Central memory CD8-positive, alpha-beta T cell (primary cell): ENCODE measurements at regions not wholly inside any gene's neighbourhood (a gene's known extent, or its start where the extent isn't known, plus 50 kb on each side); places are given as distances from the start of the nearest gene placed in this dataset.
"Not testable (repeated sequence)": the region's sequence is repeated elsewhere in the genome, so short reads cannot be mapped to it uniquely, and the experiment has no call there.

Source experiments
- ATAC-seq: fragments of 150-1000 bp; cut with Tn5 transposase; replicated peaks from 2 replicates; pipeline ENCODE4 v1.10.0; 2022; ENCODE audit warnings: mild to moderate bottlenecking, moderate FRiP score, moderate number of reproducible peaks; ENCODE audit not compliant: poor library complexity, severe bottlenecking; ENCODE audit errors: extremely low read depth
- DNase-seq, 2 donors: peaks; one replicate each; pipeline ENCODE4 v3.0.0; 2021; ENCODE audit warnings: low spot score in 2 of 2
- H3K27ac Mint-ChIP-seq: one replicate; pipeline ENCODE4 v1.8.0; 2022; ENCODE audit warnings: low read depth, mild to moderate bottlenecking, moderate library complexity, mixed read lengths
- H3K27me3 Mint-ChIP-seq: one replicate; pipeline ENCODE4 v1.8.0; 2022; ENCODE audit warnings: mixed read lengths
- H3K36me3 Mint-ChIP-seq: one replicate; pipeline ENCODE4 v1.8.0; 2022; ENCODE audit warnings: mild to moderate bottlenecking, moderate library complexity, mixed read lengths; ENCODE audit not compliant: insufficient read depth
- H3K4me1 Mint-ChIP-seq: one replicate; pipeline ENCODE4 v1.8.0; 2022; ENCODE audit warnings: mixed read lengths
- H3K4me3 Mint-ChIP-seq: one replicate; pipeline ENCODE4 v1.8.0; 2022; ENCODE audit warnings: mild to moderate bottlenecking, moderate library complexity, mixed read lengths
- H3K9me3 Mint-ChIP-seq: one replicate; pipeline ENCODE4 v1.8.0; 2022; ENCODE audit warnings: mixed read lengths

- not testable (repeated sequence) for ATAC-seq, H3K4me3 Mint-ChIP-seq, DNase-seq, H3K4me1 Mint-ChIP-seq, H3K27me3 Mint-ChIP-seq, H3K9me3 Mint-ChIP-seq, H3K27ac Mint-ChIP-seq, H3K36me3 Mint-ChIP-seq
Measured at GRCh38 chr5:21341948-21342261, 1353.9 kb upstream of the CDH18 start.

- DNase-seq, H3K36me3 Mint-ChIP-seq, H3K4me3 Mint-ChIP-seq, ATAC-seq, H3K27ac Mint-ChIP-seq, H3K4me1 Mint-ChIP-seq, H3K27me3 Mint-ChIP-seq, H3K9me3 Mint-ChIP-seq: not testable (repeated sequence)
Measured at GRCh38 chr5:21341203-21341947, 1353.4 kb upstream of the CDH18 start.

DNA sequence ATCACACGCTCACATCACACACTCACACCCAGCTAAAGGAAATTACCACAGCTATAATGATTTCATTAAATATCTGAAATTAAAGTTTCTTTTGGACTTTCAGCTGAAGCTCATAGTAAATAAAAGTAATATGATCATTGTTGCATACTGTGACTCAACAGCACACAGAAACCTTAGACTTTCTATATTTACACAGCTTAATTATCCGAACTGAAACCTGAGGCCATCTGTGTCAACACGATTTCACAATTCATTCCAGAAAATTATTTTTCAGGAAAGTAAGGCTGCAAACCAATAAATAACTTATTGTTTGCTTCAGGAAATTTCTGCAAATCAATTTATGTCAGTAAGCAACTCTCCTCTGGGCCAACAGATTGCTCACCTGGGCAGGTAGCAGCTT lies 1352.2 kb upstream of the CDH18 start:
- not testable (repeated sequence) for H3K27me3 Mint-ChIP-seq, ATAC-seq, H3K27ac Mint-ChIP-seq, H3K9me3 Mint-ChIP-seq, H3K4me3 Mint-ChIP-seq, H3K4me1 Mint-ChIP-seq, DNase-seq, H3K36me3 Mint-ChIP-seq

DNA sequence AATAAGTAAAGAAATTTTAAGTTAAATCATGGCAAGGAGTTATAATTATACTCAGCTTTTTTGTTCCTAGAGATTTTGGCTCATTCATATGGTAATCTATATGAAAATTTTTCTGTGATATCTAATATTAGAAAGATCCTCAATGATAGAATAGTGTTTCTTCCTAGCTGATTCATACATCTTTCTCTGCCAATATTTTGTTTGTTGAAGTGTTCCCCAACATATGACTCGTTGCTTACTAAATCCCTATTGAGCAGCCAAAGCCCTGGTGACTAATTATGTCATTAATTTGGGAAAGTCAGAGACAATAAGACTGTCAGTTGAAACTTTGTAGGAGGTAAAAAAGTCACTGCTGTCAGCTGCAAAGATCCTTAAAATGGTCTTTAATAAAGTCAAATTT lies 1348.5 kb upstream of the CDH18 start:
- not testable (repeated sequence) for DNase-seq, H3K36me3 Mint-ChIP-seq, ATAC-seq, H3K27me3 Mint-ChIP-seq, H3K4me1 Mint-ChIP-seq, H3K9me3 Mint-ChIP-seq, H3K27ac Mint-ChIP-seq, H3K4me3 Mint-ChIP-seq

GRCh38 chr5:21315376-21315775 lies 1327.4 kb upstream of the CDH18 start:
- not testable (repeated sequence) for H3K9me3 Mint-ChIP-seq, DNase-seq, ATAC-seq, H3K4me1 Mint-ChIP-seq, H3K27me3 Mint-ChIP-seq, H3K36me3 Mint-ChIP-seq, H3K27ac Mint-ChIP-seq, H3K4me3 Mint-ChIP-seq

DNA sequence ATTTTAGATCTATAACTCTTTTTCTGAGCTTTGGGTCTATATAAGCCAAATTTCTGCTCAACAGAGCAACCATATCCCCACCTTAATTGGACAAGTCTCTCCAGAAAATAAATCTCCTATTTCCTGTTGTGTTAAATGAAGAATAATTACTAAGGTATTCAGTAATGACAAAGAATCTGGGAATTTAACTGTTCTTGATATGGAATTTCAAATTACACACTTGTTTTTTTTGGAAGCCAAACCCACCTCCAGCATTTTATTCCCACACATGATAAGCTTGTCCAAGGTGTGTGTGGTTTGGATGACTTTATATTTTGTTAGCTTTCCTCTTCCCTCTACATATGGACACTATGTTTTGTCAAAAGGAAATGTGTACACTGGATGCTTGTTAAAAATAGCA lies 1313.2 kb upstream of the CDH18 start:
- not testable (repeated sequence) for H3K9me3 Mint-ChIP-seq, H3K27ac Mint-ChIP-seq, H3K36me3 Mint-ChIP-seq, H3K4me3 Mint-ChIP-seq, H3K4me1 Mint-ChIP-seq, ATAC-seq, DNase-seq, H3K27me3 Mint-ChIP-seq

GRCh38 chr5:21274361-21274760 lies 1286.4 kb upstream of the CDH18 start:
- not testable (repeated sequence) for H3K36me3 Mint-ChIP-seq, H3K27me3 Mint-ChIP-seq

GRCh38 chr5:21263361-21263760 lies 1275.4 kb upstream of the CDH18 start:
- Mint-ChIP-seq H3K36me3 (no peaks in the 10 kb centered on the region), H3K4me1 (no peaks in the 10 kb centered on the region), H3K27me3 (no peaks in the 10 kb centered on the region), H3K4me3 (no peak overlapping the region), H3K9me3 (peaks cover 12% of the 10 kb centered on the region), H3K27ac (no peak overlapping the region)
- no peak for DNase-seq
- ATAC-seq: no peak

More at GRCh38 chr5:21274361-21274760, 1286.4 kb upstream of the CDH18 start:
- not testable (repeated sequence) for H3K4me1 Mint-ChIP-seq, H3K9me3 Mint-ChIP-seq, ATAC-seq, H3K27ac Mint-ChIP-seq, DNase-seq, H3K4me3 Mint-ChIP-seq

DNA sequence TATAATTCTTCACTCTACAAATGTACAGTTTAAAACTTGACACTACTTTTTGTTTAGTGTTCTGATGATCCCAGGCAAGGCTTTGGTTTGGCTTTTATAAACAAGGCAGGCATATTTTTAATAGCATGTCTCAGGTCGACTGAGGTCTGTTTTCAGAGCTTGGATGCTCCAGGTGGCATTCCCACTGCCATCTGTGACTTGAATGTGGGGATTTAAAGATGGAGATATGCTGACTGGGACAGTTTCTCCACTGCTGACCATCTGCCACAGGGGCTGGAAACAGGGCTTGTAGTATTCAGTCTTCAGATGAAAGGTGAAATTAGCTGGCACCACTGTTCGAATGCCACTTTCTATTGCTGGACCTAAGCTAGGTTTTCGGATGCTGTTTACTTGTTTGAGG lies 1266.2 kb upstream of the CDH18 start:
- Mint-ChIP-seq H3K27me3 (no peaks in the 10 kb centered on the region), H3K9me3 (peaks cover 6% of the 10 kb centered on the region), H3K4me3 (no peak overlapping the region), H3K36me3 (no peaks in the 10 kb centered on the region), H3K27ac (no peak overlapping the region), H3K4me1 (no peaks in the 10 kb centered on the region)
- no peak for DNase-seq
- ATAC-seq: no peak

- Mint-ChIP-seq H3K36me3 (no peaks in the 10 kb centered on the region), H3K9me3 (peaks cover 11% of the 10 kb centered on the region), H3K4me3 (no peak overlapping the region), H3K27ac (no peak overlapping the region), H3K27me3 (no peaks in the 10 kb centered on the region), H3K4me1 (no peaks in the 10 kb centered on the region)
- no peak for ATAC-seq
- no peak for DNase-seq
Measured at GRCh38 chr5:21244982-21245381, 1257.0 kb upstream of the CDH18 start.

GRCh38 chr5:21238786-21239185 lies 1250.8 kb upstream of the CDH18 start:
- H3K36me3 Mint-ChIP-seq: no peaks in the 10 kb centered on the region

GRCh38 chr5:21237461-21237860 lies 1249.5 kb upstream of the CDH18 start:
- DNase-seq (no peak), ATAC-seq (no peak)
- Mint-ChIP-seq H3K4me1 (no peaks in the 10 kb centered on the region), H3K4me3 (no peak overlapping the region), H3K27me3 (no peaks in the 10 kb centered on the region), H3K36me3 (no peaks in the 10 kb centered on the region), H3K9me3 (peaks cover 11% of the 10 kb centered on the region), H3K27ac (no peak overlapping the region)

More at GRCh38 chr5:21238786-21239185, 1250.8 kb upstream of the CDH18 start:
- no peaks in the 10 kb centered on the region for H3K4me1 Mint-ChIP-seq
- H3K4me3 Mint-ChIP-seq: no peak overlapping the region
- H3K27me3 Mint-ChIP-seq: no peaks in the 10 kb centered on the region
- DNase-seq: no peak
- peaks cover 5% of the 10 kb centered on the region for H3K9me3 Mint-ChIP-seq
- ATAC-seq: no peak
- H3K27ac Mint-ChIP-seq: no peak overlapping the region

DNA sequence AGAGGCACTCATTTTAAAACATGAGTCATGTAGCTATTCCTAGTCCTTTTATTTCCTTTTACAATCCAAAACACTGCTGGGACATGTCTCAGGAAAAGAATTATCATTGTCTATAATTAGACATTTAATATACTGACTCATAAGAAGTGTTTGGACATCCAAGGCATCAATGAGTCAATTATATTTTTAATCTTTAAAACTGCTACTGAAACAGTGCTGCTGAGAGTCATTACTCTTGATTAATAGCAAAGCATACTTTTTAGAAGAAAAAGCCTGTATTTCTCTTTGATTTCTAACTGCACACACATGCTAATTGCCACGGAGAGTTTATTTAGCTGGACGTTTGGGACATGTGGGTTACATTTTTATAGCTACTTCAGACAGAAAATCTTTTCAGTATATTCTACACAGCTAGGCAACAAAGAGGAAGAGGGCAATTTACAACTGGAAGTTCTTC lies 1249.0 kb upstream of the CDH18 start:
- DNase-seq (no peak), ATAC-seq (no peak)
- no peaks in the 10 kb centered on the region for H3K36me3 Mint-ChIP-seq
- peaks cover 8% of the 10 kb centered on the region for H3K9me3 Mint-ChIP-seq
- no peaks in the 10 kb centered on the region for H3K4me1 Mint-ChIP-seq
- no peaks in the 10 kb centered on the region for H3K27me3 Mint-ChIP-seq
- no peak overlapping the region for H3K4me3 Mint-ChIP-seq
- no peak overlapping the region for H3K27ac Mint-ChIP-seq
